GM19438 (cell line): ENCODE measurements at regions not wholly inside any gene's neighbourhood (a gene's known extent, or its start where the extent isn't known, plus 50 kb on each side); places are given as distances from the start of the nearest gene placed in this dataset.
"Not testable (repeated sequence)": the region's sequence is repeated elsewhere in the genome, so short reads cannot be mapped to it uniquely, and the experiment has no call there.

Experiments
- ATAC-seq: cut with Tn5 transposase; IDR thresholded peaks from one replicate; pipeline ENCODE4 v1.9.1; 2021; ENCODE audit warnings: low read depth; ENCODE audit not compliant: unreplicated experiment

GRCh38 chrX:12034741-12035140, 103.5 kb upstream of the FRMPD4 start:
- no peak for ATAC-seq

- no peak for ATAC-seq
Observed at GRCh38 chrX:12042615-12043014, 95.7 kb upstream of the FRMPD4 start.

GRCh38 chrX:12052109-12052508, 86.2 kb upstream of the FRMPD4 start:
- no peak for ATAC-seq

- no peak for ATAC-seq
Observed at GRCh38 chrX:12058087-12058486, 80.2 kb upstream of the FRMPD4 start.

- ATAC-seq, result no peak
Observed at GRCh38 chrX:12060489-12061260, 77.6 kb upstream of the FRMPD4 start.

- ATAC-seq, result no peak
Observed at GRCh38 chrX:12065251-12065650, 73.0 kb upstream of the FRMPD4 start.

- ATAC-seq, result no peak
Observed at GRCh38 chrX:12076046-12076445, 62.2 kb upstream of the FRMPD4 start.

GRCh38 chrX:12080265-12080664, 58.0 kb upstream of the FRMPD4 start:
- no peak for ATAC-seq

- ATAC-seq, result not testable (repeated sequence)
Observed at GRCh38 chrX:12082959-12083358, 55.3 kb upstream of the FRMPD4 start.
